GM06990 (cell line): ENCODE measurements at regions not wholly inside any gene's neighbourhood (a gene's known extent, or its start where the extent isn't known, plus 50 kb on each side); places are given as distances from the start of the nearest gene placed in this dataset.
A peak's percentile ranks its signal among the peaks of the same experiment; 100 is the strongest.
"Not testable (repeated sequence)": the region's sequence is repeated elsewhere in the genome, so short reads cannot be mapped to it uniquely, and the experiment has no call there.

Experiments
- DNase-seq: peaks from one replicate; pipeline ENCODE4 v3.0.0-alpha.2; 2011; ENCODE audit not compliant: insufficient read length; ENCODE audit errors: extremely low read depth
- H3K27me3 ChIP-seq: replicated peaks from 2 replicates; pipeline ENCODE4 v1.6.0; 2011; ENCODE audit warnings: low read length; ENCODE audit not compliant: control insufficient read depth, insufficient read depth
- H3K36me3 ChIP-seq: 2 replicates; pipeline ENCODE4 v1.5.1; 2011; ENCODE audit warnings: low read length; ENCODE audit not compliant: control insufficient read depth, insufficient read depth
- H3K4me3 ChIP-seq: replicated peaks from 2 replicates; pipeline ENCODE4 v1.5.1; 2011; ENCODE audit warnings: low read depth, mild to moderate bottlenecking, control low read depth, low read length
- TF ChIP-seq, protein P1 (sequence below): IDR thresholded peaks from 2 replicates; pipeline ENCODE4 v1.5.1; 2011; ENCODE audit warnings: low read length, control low read depth, mild to moderate bottlenecking, inconsistent platforms; ENCODE audit not compliant: insufficient read depth, poor library complexity, severe bottlenecking

GRCh38 chr11:33976495-33977199 is 74.9 kb upstream of the CAPRIN1 start:
- no peak overlapping the region for H3K4me3 ChIP-seq
- no peak for DNase-seq
- TF ChIP-seq, protein P1, sequence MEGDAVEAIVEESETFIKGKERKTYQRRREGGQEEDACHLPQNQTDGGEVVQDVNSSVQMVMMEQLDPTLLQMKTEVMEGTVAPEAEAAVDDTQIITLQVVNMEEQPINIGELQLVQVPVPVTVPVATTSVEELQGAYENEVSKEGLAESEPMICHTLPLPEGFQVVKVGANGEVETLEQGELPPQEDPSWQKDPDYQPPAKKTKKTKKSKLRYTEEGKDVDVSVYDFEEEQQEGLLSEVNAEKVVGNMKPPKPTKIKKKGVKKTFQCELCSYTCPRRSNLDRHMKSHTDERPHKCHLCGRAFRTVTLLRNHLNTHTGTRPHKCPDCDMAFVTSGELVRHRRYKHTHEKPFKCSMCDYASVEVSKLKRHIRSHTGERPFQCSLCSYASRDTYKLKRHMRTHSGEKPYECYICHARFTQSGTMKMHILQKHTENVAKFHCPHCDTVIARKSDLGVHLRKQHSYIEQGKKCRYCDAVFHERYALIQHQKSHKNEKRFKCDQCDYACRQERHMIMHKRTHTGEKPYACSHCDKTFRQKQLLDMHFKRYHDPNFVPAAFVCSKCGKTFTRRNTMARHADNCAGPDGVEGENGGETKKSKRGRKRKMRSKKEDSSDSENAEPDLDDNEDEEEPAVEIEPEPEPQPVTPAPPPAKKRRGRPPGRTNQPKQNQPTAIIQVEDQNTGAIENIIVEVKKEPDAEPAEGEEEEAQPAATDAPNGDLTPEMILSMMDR, result no peak

DNA sequence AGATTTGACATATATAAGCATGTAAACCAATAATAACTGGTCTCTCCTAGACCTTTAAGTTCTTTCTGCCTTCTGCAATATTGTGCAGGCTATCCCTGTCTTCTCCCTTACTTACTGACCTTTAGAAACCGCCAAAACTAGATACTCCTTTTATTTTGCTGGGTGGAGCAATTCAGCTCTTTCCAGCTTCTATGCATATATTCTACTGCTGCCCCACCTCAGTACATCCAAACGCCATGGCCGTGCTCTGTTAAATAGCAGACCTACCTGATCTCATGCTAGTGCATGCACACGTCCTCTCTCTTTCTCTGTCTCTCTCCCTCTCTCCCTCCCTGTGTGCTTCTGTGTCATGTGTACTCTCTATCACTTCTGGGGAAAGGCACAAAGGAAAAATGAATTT is 76.7 kb upstream of the CAPRIN1 start:
- TF ChIP-seq, protein P1, result no peak
- no peaks in the 10 kb centered on the region for H3K36me3 ChIP-seq
- no peak overlapping the region for H3K4me3 ChIP-seq
- H3K27me3 ChIP-seq, result no peaks in the 10 kb centered on the region
- DNase-seq, result no peak

More at GRCh38 chr11:33976495-33977199, 74.9 kb upstream of the CAPRIN1 start:
- no peaks in the 10 kb centered on the region for H3K27me3 ChIP-seq
- no peaks in the 10 kb centered on the region for H3K36me3 ChIP-seq

GRCh38 chr11:33971530-33971929 is 79.7 kb upstream of the LMO2 start:
- not testable (repeated sequence) for H3K36me3 ChIP-seq, DNase-seq, H3K4me3 ChIP-seq, H3K27me3 ChIP-seq

- TF ChIP-seq, protein P1, result peak; percentile 73
- Histone ChIP-seq H3K4me3 (no peak overlapping the region), H3K36me3 (no peaks in the 10 kb centered on the region), H3K27me3 (no peaks in the 10 kb centered on the region)
- DNase-seq, result peak; percentile 18
Observed at GRCh38 chr11:33970984-33971466, 79.1 kb upstream of the LMO2 start.

DNA sequence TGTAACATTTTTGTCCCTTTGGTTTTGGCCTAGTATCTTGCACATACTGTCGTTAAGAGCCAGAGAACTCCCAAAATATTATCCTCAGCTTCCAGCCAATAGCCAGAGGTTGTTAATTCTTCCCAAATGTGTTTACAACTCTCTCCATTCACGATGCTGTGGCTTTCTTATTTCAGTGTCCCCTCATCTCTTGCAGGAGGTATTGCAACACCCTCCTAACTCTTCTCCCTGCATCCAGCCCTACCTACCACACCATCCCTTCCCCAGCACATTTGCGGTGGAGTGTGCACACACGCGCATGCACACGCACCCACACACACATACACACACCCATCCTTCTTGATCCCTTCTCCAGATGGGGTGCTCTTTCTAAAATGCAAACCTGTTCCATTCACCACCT is 75.6 kb upstream of the LMO2 start:
- H3K27me3 ChIP-seq, result no peaks in the 10 kb centered on the region
- no peak for DNase-seq
- TF ChIP-seq, protein P1, result no peak
- H3K36me3 ChIP-seq, result no peaks in the 10 kb centered on the region
- H3K4me3 ChIP-seq, result no peak overlapping the region

DNA sequence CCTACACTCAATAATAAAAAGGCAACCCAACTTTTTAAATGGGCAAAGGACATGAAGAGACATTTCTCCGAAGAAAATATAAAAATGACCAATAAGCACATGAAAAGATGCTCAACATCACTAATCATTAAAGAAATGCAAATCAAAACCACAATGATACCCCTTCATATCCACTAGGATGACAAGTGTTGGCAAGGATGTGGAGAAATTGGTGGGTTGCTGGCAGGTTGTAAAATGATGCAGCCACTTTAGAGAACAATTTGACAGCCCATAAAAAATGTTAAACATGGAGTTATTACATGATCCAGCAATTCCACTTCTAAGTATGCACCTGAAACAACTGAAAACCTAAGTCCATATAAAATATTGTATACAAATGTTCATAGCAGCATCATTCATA is 73.2 kb upstream of the LMO2 start:
- no peaks in the 10 kb centered on the region for H3K27me3 ChIP-seq
- no peaks in the 10 kb centered on the region for H3K36me3 ChIP-seq
- TF ChIP-seq, protein P1, result no peak
- H3K4me3 ChIP-seq, result no peak overlapping the region
- no peak for DNase-seq
